Erythroblast (primary cell): ENCODE measurements at regions not wholly inside any gene's neighbourhood (a gene's known extent, or its start where the extent isn't known, plus 50 kb on each side); places are given as distances from the start of the nearest gene placed in this dataset.

Experiments
- GATA1 ChIP-seq: IDR thresholded peaks from 2 replicates; pipeline ENCODE4 v1.6.1; 2011; ENCODE audit warnings: low read depth, mild to moderate bottlenecking, control low read depth, low read length, moderate library complexity
- POLR2A ChIP-seq: IDR thresholded peaks from 2 replicates; pipeline ENCODE4 v1.6.1; 2011; ENCODE audit warnings: mild to moderate bottlenecking, low read length

DNA sequence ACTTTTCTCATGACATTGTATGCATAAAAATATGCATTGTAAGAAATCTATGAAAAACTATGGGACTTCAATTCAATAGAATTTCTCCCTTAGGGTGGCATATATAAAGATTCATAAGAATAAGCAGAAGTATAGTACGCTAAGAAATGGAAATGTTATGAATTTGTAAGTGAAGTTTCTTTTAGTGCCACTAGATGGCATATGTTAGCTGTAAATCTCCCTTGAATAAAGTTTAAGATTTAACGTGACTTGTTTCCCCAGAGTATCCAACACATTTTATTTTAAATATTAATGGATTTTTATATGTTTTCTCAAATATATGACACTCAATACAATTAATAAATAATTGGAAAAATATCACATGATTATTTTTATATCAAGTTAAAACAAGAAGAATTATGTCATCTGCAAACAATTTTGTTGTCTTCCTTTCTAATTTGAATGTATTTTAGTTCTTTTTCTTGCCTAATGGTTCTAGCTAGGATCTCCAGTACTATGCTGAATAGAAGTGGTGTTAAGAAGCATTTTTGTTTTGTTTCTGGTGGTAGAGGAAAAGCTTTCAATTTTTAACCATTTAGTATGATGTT, 287.2 kb downstream of the HGF start:
- TF ChIP-seq POLR2A (no peak), GATA1 (no peak)
